Prostate gland (tissue), 2 donors: ENCODE measurements at regions not wholly inside any gene's neighbourhood (a gene's known extent, or its start where the extent isn't known, plus 50 kb on each side); places are given as distances from the start of the nearest gene placed in this dataset.

Experiments used
- DNase-seq: peaks from one replicate; pipeline ENCODE4 v3.0.0-alpha.2; 2019; ENCODE audit warnings: low spot score
- H3K27ac ChIP-seq, 2 donors: fragments of 200-600 bp; sonication (generic); 2 replicates each; pipeline ENCODE4 v1.5.1; 2017 to 2019
- H3K27me3 ChIP-seq: fragments of 200-600 bp; sonication (generic); replicated peaks from 2 replicates; pipeline ENCODE4 v1.5.1; 2019; ENCODE audit not compliant: insufficient read depth
- H3K36me3 ChIP-seq, 2 donors: fragments of 200-600 bp; sonication (generic); 1 replicate in 1 of 2; 2 replicates in 1 of 2; pipeline versions ENCODE4 v1.5.1 to v1.8.1; 2017 to 2019
- H3K4me1 ChIP-seq: fragments of 200-600 bp; sonication (generic); replicated peaks from 2 replicates; pipeline ENCODE4 v1.5.1; 2019
- H3K4me3 ChIP-seq, 2 donors: fragments of 200-600 bp; sonication (generic); 2 replicates each; pipeline ENCODE4 v1.5.1; 2017 to 2019
- H3K9me3 ChIP-seq: fragments of 200-600 bp; sonication (generic); 2 replicates; pipeline ENCODE4 v1.5.1; 2017
- CTCF ChIP-seq, 4 experiments: fragments of 200-600 bp in 2 of 4; fragments of 450-650 bp in 2 of 4; sonication (generic) in 2 of 4; IDR thresholded peaks; 1 replicate in 3 of 4; 2 replicates in 1 of 4; pipeline ENCODE4 v1.5.1; 2016 to 2019; ENCODE audit warnings: antibody characterized with exemption in 4 of 4, mild to moderate bottlenecking in 2 of 4, moderate library complexity in 2 of 4
- POLR2A ChIP-seq: fragments of 450-650 bp; IDR thresholded peaks from one replicate; pipeline ENCODE4 v1.6.1; 2016; ENCODE audit warnings: antibody characterized with exemption, mild to moderate bottlenecking
- POLR2AphosphoS5 ChIP-seq: sonication (generic); formaldehyde crosslinking; IDR thresholded peaks from one replicate; pipeline ENCODE4 v1.6.1; 2017; ENCODE audit warnings: antibody characterized with exemption
- WGBS: methylation state at CpG from one replicate; pipeline ENCODE4 v1.1.5; 2018; 5-methylcytosine and 5-hydroxymethylcytosine counted together
- intact Hi-C: fragments of 100-400 bp; cut with DNase I; formaldehyde crosslinking; loops from one replicate; pipeline ENCODE4 v1.14.2; 2022

- no peak for DNase-seq
- Histone ChIP-seq H3K9me3 (no peaks in the 10 kb centered on the region), H3K36me3 (no peaks in the 10 kb centered on the region), H3K4me3 (no peak overlapping the region), H3K4me1 (no peaks in the 10 kb centered on the region), H3K27ac (no peak overlapping the region), H3K27me3 (no peaks in the 10 kb centered on the region)
- intact Hi-C loops: no loop called here
- TF ChIP-seq CTCF (IDR thresholded peaks at IDR 0.05) (no peak), POLR2AphosphoS5 (no peak), POLR2A (no peak)
- 77% methylated on average over 2 of the region's 2 CpGs for WGBS
These were observed 202.4 kb downstream of the KCTD12 start for GRCh38 chr13:76683854-76684253.

DNA sequence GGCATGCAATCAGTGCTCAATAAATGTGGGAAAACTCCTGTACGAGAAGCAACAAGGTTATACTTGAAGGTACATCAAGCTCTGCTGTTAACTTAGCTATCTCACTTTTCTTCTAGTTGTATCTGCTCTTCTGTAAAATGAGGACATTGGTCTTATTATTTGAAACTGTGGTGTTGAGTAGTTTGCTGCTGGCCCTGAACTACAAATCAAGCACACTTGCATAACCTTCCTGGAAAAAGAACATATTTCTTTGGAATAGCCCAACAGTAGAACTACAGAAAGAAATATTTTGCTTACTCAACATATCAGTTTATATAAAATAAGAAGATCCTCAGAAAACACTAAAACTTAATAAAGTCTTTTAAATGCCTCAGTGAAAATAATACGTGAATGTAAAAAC lies 203.0 kb downstream of the KCTD12 start:
- Histone ChIP-seq H3K4me3 (no peak overlapping the region), H3K36me3 (no peaks in the 10 kb centered on the region), H3K4me1 (no peaks in the 10 kb centered on the region), H3K9me3 (no peaks in the 10 kb centered on the region), H3K27me3 (no peaks in the 10 kb centered on the region), H3K27ac (no peak overlapping the region)
- TF ChIP-seq POLR2AphosphoS5 (no peak), POLR2A (no peak), CTCF (IDR thresholded peaks at IDR 0.05) (no peak)
- WGBS: 67% methylated on average over 2 of the region's 2 CpGs
- DNase-seq: no peak
- intact Hi-C loops: no loop called here

- 43% methylated on average over 2 of the region's 2 CpGs for WGBS
- intact Hi-C loops: no loop called here
- no peak overlapping the region for H3K27ac ChIP-seq
- no peak overlapping the region for H3K4me3 ChIP-seq
- DNase-seq: no peak
- H3K9me3 ChIP-seq: no peaks in the 10 kb centered on the region
- no peaks in the 10 kb centered on the region for H3K36me3 ChIP-seq
- no peak for TF ChIP-seq POLR2AphosphoS5
- no peak for TF ChIP-seq POLR2A
- TF ChIP-seq CTCF (IDR thresholded peaks at IDR 0.05): no peak
- no peaks in the 10 kb centered on the region for H3K27me3 ChIP-seq
- H3K4me1 ChIP-seq: no peaks in the 10 kb centered on the region
These were observed 206.1 kb downstream of the KCTD12 start for GRCh38 chr13:76680112-76680511.

GRCh38 chr13:76677043-76677442 lies 209.2 kb downstream of the KCTD12 start:
- no peak for TF ChIP-seq CTCF (IDR thresholded peaks at IDR 0.05)
- no peak for TF ChIP-seq POLR2AphosphoS5
- no peak for TF ChIP-seq POLR2A
- DNase-seq: no peak
- 59% methylated on average over 3 of the region's 3 CpGs for WGBS
- H3K4me1 ChIP-seq: no peaks in the 10 kb centered on the region
- intact Hi-C loops: no loop called here
- H3K27ac ChIP-seq: no peak overlapping the region
- H3K36me3 ChIP-seq: no peaks in the 10 kb centered on the region
- H3K27me3 ChIP-seq: no peaks in the 10 kb centered on the region
- no peak overlapping the region for H3K4me3 ChIP-seq
- H3K9me3 ChIP-seq: no peaks in the 10 kb centered on the region

GRCh38 chr13:76672420-76672819 lies 213.8 kb downstream of the KCTD12 start:
- 66% methylated on average over 2 of the region's 2 CpGs for WGBS
- Histone ChIP-seq H3K36me3 (no peaks in the 10 kb centered on the region), H3K27ac (no peak overlapping the region), H3K4me3 (no peak overlapping the region), H3K4me1 (no peaks in the 10 kb centered on the region), H3K9me3 (no peaks in the 10 kb centered on the region), H3K27me3 (no peaks in the 10 kb centered on the region)
- TF ChIP-seq POLR2A (no peak), POLR2AphosphoS5 (no peak), CTCF (IDR thresholded peaks at IDR 0.05) (no peak)
- DNase-seq: no peak
- intact Hi-C loops: no loop called here
